ENCODE measurements at regions not wholly inside any gene's neighbourhood (a gene's known extent, or its start where the extent isn't known, plus 50 kb on each side); places are given as distances from the start of the nearest gene placed in this dataset.

DNA sequence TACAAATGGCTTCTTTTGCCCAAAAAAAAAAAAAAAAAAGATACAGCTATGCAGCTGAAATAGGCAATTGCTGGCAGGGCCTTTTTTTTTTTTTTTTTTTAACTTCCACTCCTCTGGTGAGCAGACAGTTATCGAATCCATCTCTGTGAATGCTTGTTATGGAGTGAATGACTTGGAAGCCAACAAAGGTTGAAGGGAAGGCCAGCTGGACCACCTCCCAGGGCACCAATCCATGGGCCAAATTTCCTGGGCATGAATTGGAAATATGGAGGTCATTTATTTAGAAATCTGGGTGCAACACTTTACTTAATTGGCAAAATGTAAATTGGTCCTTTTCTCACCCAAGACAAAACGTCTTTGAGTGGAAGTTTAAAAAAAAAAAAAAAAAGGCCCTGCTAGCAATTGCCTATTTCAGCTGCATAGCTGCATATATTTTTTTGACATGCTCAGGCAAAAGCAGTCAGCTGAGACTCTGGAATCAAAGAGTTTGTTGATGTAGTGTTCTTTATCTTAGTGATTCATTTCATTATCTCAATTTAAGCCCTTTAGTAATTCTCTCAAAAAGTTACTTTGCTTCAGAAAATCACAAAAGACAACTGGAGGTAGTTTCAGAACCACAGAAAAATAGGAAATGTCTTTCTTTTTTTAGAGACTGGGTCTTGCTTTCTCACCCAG, 392.2 kb upstream of the KLF4 start:
- no peaks in the 10 kb centered on the region for H3K27me3 ChIP-seq (ENCODE audit: insufficient read depth, insufficient read length)
- no peaks in the 10 kb centered on the region for H3K36me3 ChIP-seq (ENCODE audit: insufficient read depth, insufficient read length, low read length)
- DNase-seq (ENCODE audit: low read depth, low spot score): no peak
- H3K4me3 ChIP-seq (ENCODE audit: insufficient read length, low read depth): no peak overlapping the region
- H3K4me1 ChIP-seq (ENCODE audit: insufficient read depth, insufficient read length): no peaks in the 10 kb centered on the region
- TF ChIP-seq ZNF274 (IDR thresholded peaks at IDR 0.05; ENCODE audit: low read depth, low read length): no peak
- TF ChIP-seq YY1 (IDR thresholded peaks at IDR 0.05; ENCODE audit: insufficient read depth, insufficient read length): no peak
- TF ChIP-seq SUZ12 (IDR thresholded peaks at IDR 0.05; ENCODE audit: extremely low read depth, insufficient read depth, insufficient read length): no peak
- H3K9ac ChIP-seq (ENCODE audit: insufficient read length, low read depth): no peak overlapping the region
- no peaks in the 10 kb centered on the region for H3K9me3 ChIP-seq (ENCODE audit: insufficient read depth, low read length)

DNA sequence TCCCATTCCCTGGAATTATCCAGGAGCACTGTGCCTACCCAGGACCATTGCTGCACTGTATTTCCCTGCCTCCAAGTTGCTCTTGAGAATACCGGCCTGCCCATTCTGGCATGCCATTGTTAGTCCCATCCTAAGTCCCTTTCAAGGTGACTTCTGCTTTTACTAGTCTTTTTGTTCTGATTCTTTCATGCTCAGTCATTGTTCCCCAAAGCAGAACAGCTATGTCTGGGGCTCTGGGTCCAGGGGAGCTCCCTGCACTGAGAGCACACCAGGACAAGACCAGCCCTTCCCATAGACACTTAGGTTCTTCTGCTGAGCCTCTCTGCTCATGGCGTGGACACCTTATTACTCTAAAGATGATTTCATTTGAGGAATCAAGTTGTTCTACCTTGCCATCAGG, 388.9 kb upstream of the KLF4 start:
- Histone ChIP-seq H3K4me3 (ENCODE audit: insufficient read length, low read depth) (no peak overlapping the region), H3K4me1 (ENCODE audit: insufficient read depth, insufficient read length) (no peaks in the 10 kb centered on the region), H3K9ac (ENCODE audit: insufficient read length, low read depth) (no peak overlapping the region), H3K27me3 (ENCODE audit: insufficient read depth, insufficient read length) (peaks cover 3% of the 10 kb centered on the region), H3K36me3 (ENCODE audit: insufficient read depth, insufficient read length, low read length) (no peaks in the 10 kb centered on the region), H3K9me3 (ENCODE audit: insufficient read depth, low read length) (peaks cover 10% of the 10 kb centered on the region; the same call in 1 of the 2 replicates)
- no peak for DNase-seq (ENCODE audit: low read depth, low spot score)
- TF ChIP-seq YY1 (IDR thresholded peaks at IDR 0.05; ENCODE audit: insufficient read depth, insufficient read length) (no peak), SUZ12 (IDR thresholded peaks at IDR 0.05; ENCODE audit: extremely low read depth, insufficient read depth, insufficient read length) (no peak), ZNF274 (IDR thresholded peaks at IDR 0.05; ENCODE audit: low read depth, low read length) (no peak)

DNA sequence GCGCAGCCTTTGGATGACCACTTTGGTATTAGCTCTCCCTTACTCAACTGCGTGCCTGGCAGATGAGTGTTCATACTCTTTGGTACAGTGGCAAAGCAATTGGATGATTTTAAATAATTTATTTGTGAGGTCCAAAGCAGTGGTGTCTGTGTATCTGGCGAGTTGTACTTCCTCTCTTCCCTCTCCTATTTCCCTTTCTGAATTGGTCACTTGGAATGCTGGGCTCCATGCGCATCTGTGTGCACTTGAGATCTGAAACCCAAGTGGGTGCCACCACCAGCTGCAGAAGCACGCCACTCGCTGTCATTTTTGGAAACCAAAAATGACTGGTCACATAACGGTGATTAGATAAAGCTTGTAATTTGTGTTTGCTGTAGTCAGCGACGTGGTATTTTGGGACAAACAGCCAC, 386.0 kb upstream of the KLF4 start:
- Histone ChIP-seq H3K9ac (ENCODE audit: insufficient read length, low read depth) (no peak overlapping the region), H3K4me1 (ENCODE audit: insufficient read depth, insufficient read length) (no peaks in the 10 kb centered on the region), H3K4me3 (ENCODE audit: insufficient read length, low read depth) (no peak overlapping the region), H3K9me3 (ENCODE audit: insufficient read depth, low read length) (peaks cover 10% of the 10 kb centered on the region; the same call in 1 of the 2 replicates), H3K27me3 (ENCODE audit: insufficient read depth, insufficient read length) (peaks cover 3% of the 10 kb centered on the region), H3K36me3 (ENCODE audit: insufficient read depth, insufficient read length, low read length) (no peaks in the 10 kb centered on the region)
- TF ChIP-seq ZNF274 (IDR thresholded peaks at IDR 0.05; ENCODE audit: low read depth, low read length): no peak
- no peak for TF ChIP-seq SUZ12 (IDR thresholded peaks at IDR 0.05; ENCODE audit: extremely low read depth, insufficient read depth, insufficient read length)
- no peak for TF ChIP-seq YY1 (IDR thresholded peaks at IDR 0.05; ENCODE audit: insufficient read depth, insufficient read length)
- no peak for DNase-seq (ENCODE audit: low read depth, low spot score)

DNA sequence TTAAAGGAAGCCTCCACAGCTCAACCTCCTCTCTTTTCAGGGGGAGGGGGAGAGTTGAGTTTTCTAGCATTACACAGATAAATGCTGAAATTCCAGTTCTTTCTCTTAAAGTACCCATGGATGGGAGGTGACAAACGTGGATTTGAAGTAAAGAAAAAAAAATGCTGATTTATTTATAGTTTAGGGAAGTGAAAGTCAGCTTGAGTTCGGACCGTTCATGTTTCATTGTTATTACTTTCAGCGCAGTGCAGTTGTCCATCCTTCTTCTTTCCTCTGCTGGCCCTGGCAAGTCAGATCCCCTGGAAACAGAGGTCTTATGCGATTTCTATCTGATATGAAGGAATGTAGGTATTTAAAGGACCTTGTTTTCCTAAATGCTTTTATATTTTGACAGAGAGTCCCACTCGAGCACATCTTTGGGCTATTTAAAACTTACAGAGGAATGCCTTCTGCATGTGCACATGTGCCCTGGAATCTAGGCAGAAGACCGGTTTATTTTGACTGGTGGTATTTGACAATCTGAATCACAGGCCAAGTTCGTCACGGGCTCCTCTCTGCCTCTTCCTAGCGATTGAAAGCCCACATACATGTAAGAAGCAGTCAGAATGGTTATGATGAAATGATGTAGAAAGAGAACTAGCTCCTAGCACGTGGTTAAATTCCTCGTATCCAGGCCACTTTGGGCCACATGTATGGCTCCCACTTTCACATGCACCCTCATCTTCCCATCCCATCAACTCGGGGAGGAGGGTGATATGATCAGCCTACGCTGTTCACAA, 385.2 kb upstream of the KLF4 start:
- H3K9me3 ChIP-seq (ENCODE audit: insufficient read depth, low read length): peaks cover 10% of the 10 kb centered on the region; the same call in 1 of the 2 replicates
- no peak overlapping the region for H3K4me3 ChIP-seq (ENCODE audit: insufficient read length, low read depth)
- no peaks in the 10 kb centered on the region for H3K4me1 ChIP-seq (ENCODE audit: insufficient read depth, insufficient read length)
- no peak for DNase-seq (ENCODE audit: low read depth, low spot score)
- TF ChIP-seq SUZ12 (IDR thresholded peaks at IDR 0.05; ENCODE audit: extremely low read depth, insufficient read depth, insufficient read length) (no peak), ZNF274 (IDR thresholded peaks at IDR 0.05; ENCODE audit: low read depth, low read length) (no peak), YY1 (IDR thresholded peaks at IDR 0.05; ENCODE audit: insufficient read depth, insufficient read length) (no peak)
- peaks cover 3% of the 10 kb centered on the region for H3K27me3 ChIP-seq (ENCODE audit: insufficient read depth, insufficient read length)
- H3K9ac ChIP-seq (ENCODE audit: insufficient read length, low read depth): no peak overlapping the region
- H3K36me3 ChIP-seq (ENCODE audit: insufficient read depth, insufficient read length, low read length): no peaks in the 10 kb centered on the region

DNA sequence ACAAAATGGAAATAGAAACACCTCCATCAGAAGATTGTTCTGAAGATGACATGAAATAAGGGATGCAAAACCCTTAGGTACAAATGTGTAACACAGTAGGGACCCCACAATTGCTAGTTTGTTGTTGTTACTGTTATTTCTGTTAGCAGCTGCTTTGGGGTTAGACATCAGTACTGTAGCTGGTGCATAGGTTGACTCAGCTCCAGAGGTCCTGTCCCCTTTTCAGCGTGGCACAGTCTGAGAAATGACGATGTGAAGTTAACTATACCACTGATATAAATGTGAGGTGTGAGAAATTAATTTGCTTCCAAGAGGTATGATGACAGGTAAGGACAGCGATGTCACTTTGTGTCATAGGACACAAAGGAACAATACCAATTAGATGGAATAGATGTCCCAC, 384.6 kb upstream of the KLF4 start:
- H3K4me3 ChIP-seq (ENCODE audit: insufficient read length, low read depth): no peak overlapping the region
- no peaks in the 10 kb centered on the region for H3K36me3 ChIP-seq (ENCODE audit: insufficient read depth, insufficient read length, low read length)
- no peak overlapping the region for H3K9ac ChIP-seq (ENCODE audit: insufficient read length, low read depth)
- DNase-seq (ENCODE audit: low read depth, low spot score): no peak
- no peaks in the 10 kb centered on the region for H3K4me1 ChIP-seq (ENCODE audit: insufficient read depth, insufficient read length)
- peaks cover 3% of the 10 kb centered on the region for H3K27me3 ChIP-seq (ENCODE audit: insufficient read depth, insufficient read length)
- H3K9me3 ChIP-seq (ENCODE audit: insufficient read depth, low read length): peaks cover 10% of the 10 kb centered on the region; the same call in 1 of the 2 replicates
- TF ChIP-seq SUZ12 (IDR thresholded peaks at IDR 0.05; ENCODE audit: extremely low read depth, insufficient read depth, insufficient read length) (no peak), YY1 (IDR thresholded peaks at IDR 0.05; ENCODE audit: insufficient read depth, insufficient read length) (no peak), ZNF274 (IDR thresholded peaks at IDR 0.05; ENCODE audit: low read depth, low read length) (no peak)

DNA sequence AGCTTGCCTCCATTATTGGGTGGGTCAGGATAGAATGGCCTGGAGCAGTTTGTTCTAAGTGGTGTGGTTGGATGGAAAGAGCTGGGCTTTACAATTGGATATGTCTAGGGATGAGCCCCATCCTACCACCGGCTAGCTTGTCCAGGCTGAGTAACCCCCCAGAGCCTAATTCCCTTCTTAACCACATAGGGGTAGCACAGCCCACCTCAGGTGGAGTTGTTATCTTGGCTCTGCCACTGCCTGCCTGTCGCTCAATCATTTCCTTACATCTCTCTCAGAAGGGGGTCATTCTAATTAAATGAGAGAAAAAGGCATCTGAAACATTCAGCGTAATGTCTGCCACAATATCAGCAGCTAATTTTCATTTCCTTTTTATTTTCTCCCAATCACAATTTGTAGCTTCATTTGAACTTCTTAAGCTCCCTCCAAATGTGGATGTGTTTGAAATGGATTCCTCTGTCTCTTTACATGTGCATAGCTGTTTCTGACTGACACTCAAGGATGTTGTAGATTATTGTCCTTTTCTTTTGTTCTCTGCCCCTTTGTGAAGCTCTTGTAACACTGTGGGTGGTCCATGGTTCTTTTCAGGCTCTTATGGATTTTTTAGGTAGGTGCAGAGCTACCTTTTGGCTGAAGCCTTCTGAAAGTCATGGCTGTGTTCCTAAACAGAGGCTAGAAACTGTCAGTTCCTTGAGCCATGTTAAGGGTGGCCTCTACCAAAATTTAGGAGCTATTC, 383.1 kb upstream of the KLF4 start:
- no peaks in the 10 kb centered on the region for H3K36me3 ChIP-seq (ENCODE audit: insufficient read depth, insufficient read length, low read length)

More for the DNA sequence above, 383.1 kb upstream of the KLF4 start:
- Histone ChIP-seq H3K9me3 (ENCODE audit: insufficient read depth, low read length) (peaks cover 10% of the 10 kb centered on the region; the same call in 1 of the 2 replicates), H3K9ac (ENCODE audit: insufficient read length, low read depth) (no peak overlapping the region), H3K4me3 (ENCODE audit: insufficient read length, low read depth) (no peak overlapping the region), H3K27me3 (ENCODE audit: insufficient read depth, insufficient read length) (peaks cover 3% of the 10 kb centered on the region), H3K4me1 (ENCODE audit: insufficient read depth, insufficient read length) (no peaks in the 10 kb centered on the region)
- TF ChIP-seq SUZ12 (IDR thresholded peaks at IDR 0.05; ENCODE audit: extremely low read depth, insufficient read depth, insufficient read length) (no peak), YY1 (IDR thresholded peaks at IDR 0.05; ENCODE audit: insufficient read depth, insufficient read length) (no peak), ZNF274 (IDR thresholded peaks at IDR 0.05; ENCODE audit: low read depth, low read length) (no peak)
- DNase-seq (ENCODE audit: low read depth, low spot score): peak; percentile 92

All from NT2/D1 (cell line).